ENCODE measurements at regions not wholly inside any gene's neighbourhood (a gene's known extent, or its start where the extent isn't known, plus 50 kb on each side); places are given as distances from the start of the nearest gene placed in this dataset.

GRCh38 chr12:93140801-93141200 lies 211.7 kb upstream of the EEA1 start:
- TF ChIP-seq EP300 (conservative IDR thresholded peaks at IDR 0.05; ENCODE audit: poor library complexity, severe bottlenecking) (no peak), POLR2AphosphoS5 (IDR thresholded peaks at IDR 0.05) (no peak), TAF1 (IDR thresholded peaks at IDR 0.05; ENCODE audit: low read depth) (no peak)
- TF ChIP-seq, protein P1, sequence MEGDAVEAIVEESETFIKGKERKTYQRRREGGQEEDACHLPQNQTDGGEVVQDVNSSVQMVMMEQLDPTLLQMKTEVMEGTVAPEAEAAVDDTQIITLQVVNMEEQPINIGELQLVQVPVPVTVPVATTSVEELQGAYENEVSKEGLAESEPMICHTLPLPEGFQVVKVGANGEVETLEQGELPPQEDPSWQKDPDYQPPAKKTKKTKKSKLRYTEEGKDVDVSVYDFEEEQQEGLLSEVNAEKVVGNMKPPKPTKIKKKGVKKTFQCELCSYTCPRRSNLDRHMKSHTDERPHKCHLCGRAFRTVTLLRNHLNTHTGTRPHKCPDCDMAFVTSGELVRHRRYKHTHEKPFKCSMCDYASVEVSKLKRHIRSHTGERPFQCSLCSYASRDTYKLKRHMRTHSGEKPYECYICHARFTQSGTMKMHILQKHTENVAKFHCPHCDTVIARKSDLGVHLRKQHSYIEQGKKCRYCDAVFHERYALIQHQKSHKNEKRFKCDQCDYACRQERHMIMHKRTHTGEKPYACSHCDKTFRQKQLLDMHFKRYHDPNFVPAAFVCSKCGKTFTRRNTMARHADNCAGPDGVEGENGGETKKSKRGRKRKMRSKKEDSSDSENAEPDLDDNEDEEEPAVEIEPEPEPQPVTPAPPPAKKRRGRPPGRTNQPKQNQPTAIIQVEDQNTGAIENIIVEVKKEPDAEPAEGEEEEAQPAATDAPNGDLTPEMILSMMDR (IDR thresholded peaks at IDR 0.05; ENCODE audit: poor library complexity, severe bottlenecking): no peak

All from neural cell (in vitro differentiated cells).